ENCODE measurements at regions not wholly inside any gene's neighbourhood (a gene's known extent, or its start where the extent isn't known, plus 50 kb on each side); places are given as distances from the start of the nearest gene placed in this dataset.

DNA sequence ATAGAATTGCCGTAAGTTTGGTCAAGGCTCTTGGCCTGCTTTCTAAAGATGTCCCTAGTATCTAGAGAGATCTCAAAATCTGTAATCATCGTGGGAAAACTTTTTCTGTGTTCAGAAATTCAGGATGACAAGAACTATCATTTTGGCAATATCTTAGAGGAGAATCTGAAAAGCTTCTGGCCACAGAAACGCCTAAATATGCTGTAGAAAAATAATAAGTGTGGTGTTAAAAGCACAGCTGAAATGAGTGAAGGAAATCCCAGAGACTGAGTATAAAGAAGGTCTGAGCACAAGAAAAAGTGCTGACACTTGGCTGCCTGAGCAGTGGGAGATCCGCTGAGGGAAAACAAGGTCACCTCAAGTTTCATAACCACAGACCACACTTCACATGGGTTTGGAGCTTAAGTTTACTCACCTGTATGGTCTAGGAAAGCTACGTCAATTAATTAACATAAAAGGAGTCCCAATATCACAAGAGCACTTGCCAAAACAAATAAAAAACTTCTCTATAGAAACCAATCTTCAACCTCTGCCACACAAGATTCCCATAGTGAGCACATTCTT, 235.2 kb upstream of the IRF2BP2 start:
- no peaks in the 10 kb centered on the region for H3K36me3 ChIP-seq
- TF ChIP-seq, protein P1, sequence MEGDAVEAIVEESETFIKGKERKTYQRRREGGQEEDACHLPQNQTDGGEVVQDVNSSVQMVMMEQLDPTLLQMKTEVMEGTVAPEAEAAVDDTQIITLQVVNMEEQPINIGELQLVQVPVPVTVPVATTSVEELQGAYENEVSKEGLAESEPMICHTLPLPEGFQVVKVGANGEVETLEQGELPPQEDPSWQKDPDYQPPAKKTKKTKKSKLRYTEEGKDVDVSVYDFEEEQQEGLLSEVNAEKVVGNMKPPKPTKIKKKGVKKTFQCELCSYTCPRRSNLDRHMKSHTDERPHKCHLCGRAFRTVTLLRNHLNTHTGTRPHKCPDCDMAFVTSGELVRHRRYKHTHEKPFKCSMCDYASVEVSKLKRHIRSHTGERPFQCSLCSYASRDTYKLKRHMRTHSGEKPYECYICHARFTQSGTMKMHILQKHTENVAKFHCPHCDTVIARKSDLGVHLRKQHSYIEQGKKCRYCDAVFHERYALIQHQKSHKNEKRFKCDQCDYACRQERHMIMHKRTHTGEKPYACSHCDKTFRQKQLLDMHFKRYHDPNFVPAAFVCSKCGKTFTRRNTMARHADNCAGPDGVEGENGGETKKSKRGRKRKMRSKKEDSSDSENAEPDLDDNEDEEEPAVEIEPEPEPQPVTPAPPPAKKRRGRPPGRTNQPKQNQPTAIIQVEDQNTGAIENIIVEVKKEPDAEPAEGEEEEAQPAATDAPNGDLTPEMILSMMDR (IDR thresholded peaks at IDR 0.05): no peak
- peaks cover 0 to 17% (median 0%) of the 10 kb centered on the region in 3 donors for H3K4me1 ChIP-seq
- H3K9me3 ChIP-seq: no peaks in the 10 kb centered on the region
- no peak overlapping the region for H3K27ac ChIP-seq
- ATAC-seq: no peak
- no peak overlapping the region for H3K4me3 ChIP-seq
- 70 to 82% methylated on average over 4 to 5 of the region's 5 CpGs for whole genome bisulfite sequencing, 2 donors (ENCODE audit: low coverage in 1 of 2)
- H3K27me3 ChIP-seq: no peaks in the 10 kb centered on the region

DNA sequence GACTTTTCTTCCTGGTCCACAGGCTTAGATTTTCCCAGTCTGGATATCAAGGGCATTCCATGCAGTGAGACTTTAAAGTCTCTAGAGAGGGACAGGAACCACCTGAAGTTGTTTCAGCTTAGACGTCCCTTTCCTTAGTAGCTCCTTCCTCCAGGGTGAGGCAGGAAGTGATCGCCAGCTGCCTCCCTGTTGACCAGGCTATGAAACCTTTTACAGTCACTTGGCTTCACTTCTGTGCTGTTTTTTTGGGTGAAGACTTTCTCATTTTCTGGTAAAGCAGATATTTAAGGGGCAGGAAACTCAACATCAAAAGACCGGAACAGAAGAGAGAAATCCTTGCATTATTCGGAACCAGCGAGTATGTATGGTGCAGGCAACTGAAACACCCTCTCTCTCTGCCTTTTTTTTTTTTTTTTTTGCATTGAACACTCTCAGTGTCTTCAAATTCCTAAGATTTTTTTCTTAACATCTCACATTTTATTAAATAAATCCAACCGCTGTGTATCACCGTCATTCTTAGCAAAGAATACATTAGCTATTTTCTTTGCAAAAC, 234.6 kb upstream of the IRF2BP2 start:
- no peaks in the 10 kb centered on the region for H3K36me3 ChIP-seq
- 60 to 71% methylated on average over 5 to 6 of the region's 7 CpGs for WGBS, 2 donors (ENCODE audit: low coverage in 1 of 2)
- ATAC-seq: no peak
- peaks cover 0 to 11% (median 0%) of the 10 kb centered on the region in 3 donors for H3K4me1 ChIP-seq
- H3K9me3 ChIP-seq: no peaks in the 10 kb centered on the region
- TF ChIP-seq POLR2AphosphoS5 (IDR thresholded peaks at IDR 0.05): no peak
- no peak for TF ChIP-seq POLR2A (IDR thresholded peaks at IDR 0.05)
- TF ChIP-seq, protein P1 (IDR thresholded peaks at IDR 0.05): no peak
- TF ChIP-seq EP300 (IDR thresholded peaks at IDR 0.05): no peak
- H3K27me3 ChIP-seq: no peaks in the 10 kb centered on the region
- no peak overlapping the region for H3K27ac ChIP-seq
- no peak overlapping the region for H3K4me3 ChIP-seq

DNA sequence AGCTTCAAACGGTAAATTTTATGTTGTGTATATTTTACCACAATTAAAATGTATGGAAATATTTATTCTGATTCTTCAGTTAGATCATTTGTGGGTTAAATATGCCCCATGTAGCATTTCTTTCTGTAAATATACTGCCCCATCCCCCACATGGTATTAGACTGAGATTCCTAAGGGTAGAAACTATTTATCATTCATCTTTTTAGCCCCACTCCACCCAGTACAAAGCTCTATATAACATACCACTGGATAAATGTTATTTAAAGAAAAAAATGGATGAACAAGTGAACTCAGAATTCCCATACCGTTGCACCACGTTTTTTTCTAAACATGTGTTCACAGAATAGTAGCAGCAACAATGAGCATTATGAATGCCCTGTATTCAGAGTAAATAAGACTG, 234.0 kb upstream of the IRF2BP2 start:
- no peak for ATAC-seq
- WGBS, 2 donors (ENCODE audit: low coverage in 1 of 2): 59 to 67% methylated on average over 3 of the region's 3 CpGs
- no peak overlapping the region for H3K4me3 ChIP-seq
- H3K27ac ChIP-seq: no peak overlapping the region
- H3K9me3 ChIP-seq: no peaks in the 10 kb centered on the region
- TF ChIP-seq POLR2AphosphoS5 (IDR thresholded peaks at IDR 0.05) (no peak), EP300 (IDR thresholded peaks at IDR 0.05) (no peak), POLR2A (IDR thresholded peaks at IDR 0.05) (no peak)
- TF ChIP-seq, protein P1 (IDR thresholded peaks at IDR 0.05): no peak
- H3K4me1 ChIP-seq: peaks cover 0 to 6% (median 0%) of the 10 kb centered on the region in 3 donors
- H3K36me3 ChIP-seq: no peaks in the 10 kb centered on the region
- H3K27me3 ChIP-seq: no peaks in the 10 kb centered on the region

DNA sequence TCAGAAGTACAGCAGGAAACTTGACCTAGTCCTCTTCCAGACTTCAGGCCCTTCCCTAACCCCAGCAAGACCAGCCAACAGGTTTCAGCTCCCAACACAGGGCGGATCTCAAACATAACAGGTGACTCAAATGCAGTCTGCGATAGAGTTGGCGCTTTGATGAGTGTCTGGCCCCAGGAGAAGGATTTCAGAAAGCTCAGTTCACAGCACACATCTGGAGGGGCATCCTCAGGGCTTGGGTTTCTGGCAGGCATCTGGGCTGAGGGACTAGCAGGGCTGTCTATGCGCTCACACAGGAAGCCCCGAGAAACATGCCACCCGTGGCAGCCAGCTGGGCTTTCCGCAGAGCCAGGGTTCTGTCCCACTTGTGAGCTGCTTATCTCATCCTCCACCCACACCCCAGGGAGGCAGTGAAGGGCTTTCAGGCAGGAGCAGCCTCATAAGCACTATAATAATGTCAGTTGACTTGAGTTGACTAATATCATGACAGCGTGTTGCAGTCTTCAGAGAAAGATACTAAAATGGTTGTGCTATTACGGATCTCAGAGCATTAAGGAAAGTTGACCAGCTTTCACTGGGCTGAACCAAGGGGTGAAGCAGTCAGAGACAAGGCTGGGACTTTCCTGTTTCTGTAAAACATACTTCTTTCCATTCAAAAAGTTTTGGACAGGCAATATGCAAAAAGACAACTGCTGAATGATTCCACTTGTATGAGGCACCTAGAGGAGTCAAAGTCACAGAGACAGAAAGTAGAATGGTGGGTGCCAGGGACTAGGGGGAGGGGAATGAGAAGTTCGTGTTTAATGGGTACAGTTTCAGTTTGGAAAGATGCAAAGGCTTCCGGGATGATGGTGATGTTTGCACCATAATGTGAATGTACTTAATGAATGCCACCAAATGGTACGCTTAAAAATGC, 233.0 kb upstream of the IRF2BP2 start:
- TF ChIP-seq EP300 (IDR thresholded peaks at IDR 0.05): no peak
- TF ChIP-seq, protein P1 (IDR thresholded peaks at IDR 0.05): no peak
- TF ChIP-seq POLR2AphosphoS5 (IDR thresholded peaks at IDR 0.05): no peak
- Histone ChIP-seq H3K9me3 (no peaks in the 10 kb centered on the region), H3K4me3 (no peak overlapping the region), H3K36me3 (no peaks in the 10 kb centered on the region), H3K27me3 (no peaks in the 10 kb centered on the region), H3K27ac (peak overlapping the region in 1 of 4 donors; percentile 3), H3K4me1 (peaks cover 0 to 6% (median 0%) of the 10 kb centered on the region in 3 donors)
- WGBS, 2 donors (ENCODE audit: low coverage in 1 of 2): 85 to 88% methylated on average over 4 to 5 of the region's 12 CpGs
- no peak for ATAC-seq
